Fibroblast of mammary gland (primary cell): ENCODE measurements at regions not wholly inside any gene's neighbourhood (a gene's known extent, or its start where the extent isn't known, plus 50 kb on each side); places are given as distances from the start of the nearest gene placed in this dataset.
A peak's percentile ranks its signal among the peaks of the same experiment; 100 is the strongest.

Experiments used
- DNase-seq: peaks from one replicate; pipeline ENCODE4 v3.0.0-alpha.2; 2010; ENCODE audit warnings: low read depth
- H3K4me3 ChIP-seq: 2 replicates; pipeline ENCODE4 v1.5.1; 2011; ENCODE audit warnings: low read depth, mild to moderate bottlenecking, low read length, moderate library complexity; ENCODE audit not compliant: control insufficient read depth
- TF ChIP-seq, protein P1 (sequence below): conservative IDR thresholded peaks from 2 replicates; pipeline ENCODE4 v1.5.1; 2011; ENCODE audit warnings: low read depth, low read length, inconsistent platforms; ENCODE audit not compliant: control insufficient read depth, insufficient read depth

DNA sequence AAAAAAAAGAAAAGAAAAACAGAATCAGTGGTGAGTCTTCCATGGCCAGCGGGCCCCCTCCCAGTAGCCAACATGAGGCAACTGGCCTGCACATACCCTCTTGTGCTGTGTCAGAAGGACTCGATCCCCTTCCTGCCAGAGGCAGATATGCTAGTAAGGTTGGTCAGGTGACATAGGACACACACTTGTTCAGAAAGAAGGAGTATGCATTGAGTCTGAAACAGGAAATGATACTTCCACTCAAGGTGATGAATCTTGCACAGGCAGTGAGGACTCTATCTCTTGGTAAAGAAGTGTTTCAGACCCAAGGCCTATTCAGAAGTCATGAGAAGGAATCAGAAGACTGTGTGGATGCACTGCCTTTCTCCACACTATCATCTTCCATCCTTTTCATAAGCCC lies 269.7 kb upstream of the FAR2 start:
- DNase-seq = no peak
- TF ChIP-seq, protein P1, sequence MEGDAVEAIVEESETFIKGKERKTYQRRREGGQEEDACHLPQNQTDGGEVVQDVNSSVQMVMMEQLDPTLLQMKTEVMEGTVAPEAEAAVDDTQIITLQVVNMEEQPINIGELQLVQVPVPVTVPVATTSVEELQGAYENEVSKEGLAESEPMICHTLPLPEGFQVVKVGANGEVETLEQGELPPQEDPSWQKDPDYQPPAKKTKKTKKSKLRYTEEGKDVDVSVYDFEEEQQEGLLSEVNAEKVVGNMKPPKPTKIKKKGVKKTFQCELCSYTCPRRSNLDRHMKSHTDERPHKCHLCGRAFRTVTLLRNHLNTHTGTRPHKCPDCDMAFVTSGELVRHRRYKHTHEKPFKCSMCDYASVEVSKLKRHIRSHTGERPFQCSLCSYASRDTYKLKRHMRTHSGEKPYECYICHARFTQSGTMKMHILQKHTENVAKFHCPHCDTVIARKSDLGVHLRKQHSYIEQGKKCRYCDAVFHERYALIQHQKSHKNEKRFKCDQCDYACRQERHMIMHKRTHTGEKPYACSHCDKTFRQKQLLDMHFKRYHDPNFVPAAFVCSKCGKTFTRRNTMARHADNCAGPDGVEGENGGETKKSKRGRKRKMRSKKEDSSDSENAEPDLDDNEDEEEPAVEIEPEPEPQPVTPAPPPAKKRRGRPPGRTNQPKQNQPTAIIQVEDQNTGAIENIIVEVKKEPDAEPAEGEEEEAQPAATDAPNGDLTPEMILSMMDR = no peak
- no peak overlapping the region for H3K4me3 ChIP-seq

DNA sequence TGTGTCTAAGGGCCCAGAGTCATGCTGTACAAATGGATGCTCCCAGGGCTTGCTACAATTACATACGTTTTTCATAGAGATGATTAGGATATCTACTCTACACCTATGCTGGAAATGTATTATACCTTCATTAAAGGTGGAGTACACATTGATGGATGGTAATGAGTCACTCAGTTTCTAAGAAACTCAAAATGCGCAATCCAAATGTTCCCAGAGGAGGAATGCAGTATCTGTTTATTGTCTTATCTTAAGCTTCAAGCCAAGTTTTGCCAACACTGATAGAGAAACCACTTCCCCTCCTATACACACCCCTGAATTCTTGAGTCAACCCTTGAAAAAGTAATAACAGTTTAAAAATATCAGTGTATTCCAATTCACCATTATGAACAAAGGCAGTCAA lies 266.6 kb upstream of the FAR2 start:
- TF ChIP-seq, protein P1 = no peak
- H3K4me3 ChIP-seq = no peak overlapping the region
- peak; percentile 31 for DNase-seq

DNA sequence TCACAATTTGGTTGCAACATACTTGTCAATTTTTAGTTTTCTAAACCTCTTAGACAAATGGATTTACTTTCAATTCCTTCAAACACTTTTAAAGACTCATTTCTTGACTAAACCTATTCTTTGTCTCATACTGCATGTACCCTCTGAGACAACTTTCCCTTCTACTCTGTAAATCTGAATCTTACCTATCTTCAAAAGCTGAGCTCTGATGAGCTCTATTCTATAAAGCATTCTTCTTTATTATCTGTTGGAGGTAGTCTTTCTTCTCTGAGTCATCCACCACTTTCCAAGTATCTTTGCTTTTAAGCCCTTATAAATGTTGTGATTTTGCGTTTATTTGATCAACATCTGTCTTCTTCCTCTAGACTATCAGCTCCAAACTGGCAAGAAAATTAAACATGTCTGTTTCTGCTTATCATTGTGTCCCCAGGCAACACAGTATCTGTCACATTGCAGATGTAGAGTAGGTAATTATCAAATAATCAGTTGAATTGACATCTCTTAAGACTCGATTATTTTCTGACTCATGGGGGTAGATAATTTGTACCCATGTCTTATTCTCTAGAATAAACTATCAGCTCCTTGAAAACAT lies 265.6 kb upstream of the FAR2 start:
- TF ChIP-seq, protein P1 = no peak
- no peak for DNase-seq
- no peak overlapping the region for H3K4me3 ChIP-seq

DNA sequence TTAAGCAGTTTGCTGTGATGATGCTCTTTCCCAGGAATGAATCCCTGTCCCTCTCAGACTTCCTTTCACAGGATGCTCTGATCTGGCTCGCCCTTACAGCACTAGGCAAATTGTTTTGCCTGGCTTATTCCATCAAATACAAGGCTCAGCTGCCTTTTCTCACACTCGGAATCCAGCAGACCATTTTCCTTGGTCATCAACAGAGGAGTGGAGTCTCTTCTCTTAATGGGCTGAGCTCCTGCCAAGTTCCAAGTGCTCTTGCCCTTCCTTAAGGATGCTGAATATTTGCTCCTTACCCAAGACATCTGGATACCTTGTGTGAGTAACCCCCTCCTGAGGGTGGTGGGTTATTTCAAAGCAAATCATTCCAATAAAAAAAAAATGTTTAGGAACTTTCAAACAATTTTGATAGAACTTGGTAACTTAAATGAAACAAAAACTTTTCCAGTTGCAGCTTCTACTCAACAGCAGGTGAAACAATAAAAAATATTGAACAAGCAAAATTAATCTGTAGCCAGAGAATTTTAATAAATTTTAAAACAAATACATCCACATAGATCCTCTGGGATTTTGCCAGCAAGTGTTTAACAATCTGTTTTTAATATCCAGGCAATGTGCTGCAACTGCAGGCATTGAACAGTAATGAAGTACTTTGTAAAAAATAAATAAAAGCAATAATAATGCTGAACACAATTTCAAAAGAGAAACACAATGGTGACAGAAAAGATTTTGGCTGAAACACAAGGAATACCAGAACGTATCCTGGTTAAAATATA lies 264.0 kb upstream of the FAR2 start:
- H3K4me3 ChIP-seq = no peak overlapping the region
- TF ChIP-seq, protein P1 = no peak
- DNase-seq = peak; percentile 59

DNA sequence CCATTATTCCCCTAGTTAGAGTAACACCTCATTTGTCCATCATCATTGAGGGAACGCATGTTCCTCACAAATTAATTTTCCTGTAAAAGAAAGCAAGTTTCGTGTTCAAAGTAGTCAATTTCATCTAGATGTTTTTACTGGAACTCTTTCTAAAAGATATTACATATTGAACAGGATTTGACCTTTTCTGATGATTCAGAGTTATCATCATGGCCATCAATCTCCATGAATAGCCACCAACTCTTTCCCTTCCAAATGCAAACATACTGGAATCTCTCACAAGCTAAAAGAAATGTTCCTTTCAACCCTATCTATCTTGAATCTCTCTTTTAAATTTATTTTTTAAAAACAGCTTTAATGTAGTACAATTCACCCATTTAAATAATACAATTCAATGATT lies 263.1 kb upstream of the FAR2 start:
- TF ChIP-seq, protein P1 = no peak
- H3K4me3 ChIP-seq = no peak overlapping the region
- DNase-seq = peak; percentile 43

DNA sequence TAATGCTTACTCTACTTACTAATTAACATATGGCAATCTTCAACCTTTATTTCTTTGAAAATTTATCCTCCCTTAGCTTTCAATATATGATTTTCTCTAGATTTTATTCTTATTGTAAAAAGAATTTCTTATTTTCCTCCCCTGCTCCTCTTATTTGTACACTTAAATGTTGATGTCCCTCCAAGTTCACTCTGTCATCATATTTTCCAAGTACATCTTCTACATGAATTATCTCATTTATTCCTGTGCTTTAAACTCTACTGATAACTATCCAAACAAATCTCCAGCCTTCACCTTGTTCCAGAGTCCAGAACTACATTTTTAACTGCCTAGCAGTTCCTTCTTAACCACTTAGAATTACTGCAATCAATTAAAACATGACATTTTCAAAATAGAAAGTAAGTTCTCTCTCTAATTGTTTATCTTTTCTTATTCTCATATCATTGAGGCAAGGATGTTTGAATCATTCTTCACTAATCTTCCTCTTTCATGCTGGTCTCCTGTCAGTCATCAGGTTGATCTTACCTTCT lies 261.6 kb upstream of the FAR2 start:
- TF ChIP-seq, protein P1 = no peak
- H3K4me3 ChIP-seq = no peak overlapping the region

DNA sequence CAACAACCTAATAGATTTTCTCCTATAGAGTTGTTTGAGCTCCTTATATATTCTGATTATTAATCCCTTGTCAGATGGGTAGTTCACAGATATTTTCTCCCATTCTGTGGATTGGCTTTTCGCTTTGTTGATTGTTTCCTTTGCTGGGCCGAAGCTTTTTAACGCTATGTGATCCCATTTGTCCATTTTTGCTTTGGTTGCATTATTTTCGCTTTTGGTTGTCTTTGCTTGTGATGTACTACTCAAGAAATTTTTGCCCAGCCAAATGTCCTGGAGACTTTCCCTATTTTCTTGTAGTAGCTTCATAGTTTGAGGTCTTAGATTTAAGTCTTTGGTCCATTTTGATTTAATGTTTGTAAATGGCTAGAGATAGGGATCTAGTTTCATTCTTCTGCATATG lies 258.4 kb upstream of the FAR2 start:
- DNase-seq = no peak
- TF ChIP-seq, protein P1 = no peak
- no peak overlapping the region for H3K4me3 ChIP-seq

More for the DNA sequence above, 261.6 kb upstream of the FAR2 start:
- DNase-seq = no peak
